Lower lobe of right lung (tissue), 2 donors: ENCODE measurements at regions not wholly inside any gene's neighbourhood (a gene's known extent, or its start where the extent isn't known, plus 50 kb on each side); places are given as distances from the start of the nearest gene placed in this dataset.
"Not testable (repeated sequence)": the region's sequence is repeated elsewhere in the genome, so short reads cannot be mapped to it uniquely, and the experiment has no call there.

Experiments
- ATAC-seq, 2 donors: fragments of 200-7000 bp; cut with Tn5 transposase; one replicate each; pipeline ENCODE4 v1.9.1; 2020 to 2022; ENCODE audit warnings: mild to moderate bottlenecking in 2 of 2, moderate library complexity in 2 of 2
- DNase-seq: peaks from one replicate; pipeline ENCODE4 v3.0.0-alpha.2; 2020
- H3K27ac ChIP-seq: fragments of 200-600 bp; one replicate; pipeline ENCODE4 v1.8.0; 2022
- H3K27me3 ChIP-seq: fragments of 200-600 bp; one replicate; pipeline ENCODE4 v1.8.0; 2022; ENCODE audit warnings: low read depth
- H3K36me3 ChIP-seq: fragments of 200-600 bp; one replicate; pipeline ENCODE4 v1.8.0; 2022; ENCODE audit warnings: mild to moderate bottlenecking
- H3K4me1 ChIP-seq: fragments of 200-600 bp; one replicate; pipeline ENCODE4 v1.8.0; 2022
- H3K4me3 ChIP-seq: fragments of 200-600 bp; one replicate; pipeline ENCODE4 v1.8.0; 2022; ENCODE audit warnings: mild to moderate bottlenecking
- H3K9me3 ChIP-seq: fragments of 200-600 bp; one replicate; pipeline ENCODE4 v1.8.0; 2022
- intact Hi-C: fragments of 100-400 bp; cut with DNase I; formaldehyde crosslinking; loops from one replicate; pipeline ENCODE4 v1.11.0; 2022
- TF ChIP-seq, protein P1 (sequence below): fragments of 200-600 bp; IDR thresholded peaks from one replicate; pipeline ENCODE4 v1.8.0; 2022; ENCODE audit warnings: antibody characterized with exemption, mild to moderate bottlenecking
- donor health status: DM: no; HTN: yes; CAD: no; lungs with severe emphysema.

DNA sequence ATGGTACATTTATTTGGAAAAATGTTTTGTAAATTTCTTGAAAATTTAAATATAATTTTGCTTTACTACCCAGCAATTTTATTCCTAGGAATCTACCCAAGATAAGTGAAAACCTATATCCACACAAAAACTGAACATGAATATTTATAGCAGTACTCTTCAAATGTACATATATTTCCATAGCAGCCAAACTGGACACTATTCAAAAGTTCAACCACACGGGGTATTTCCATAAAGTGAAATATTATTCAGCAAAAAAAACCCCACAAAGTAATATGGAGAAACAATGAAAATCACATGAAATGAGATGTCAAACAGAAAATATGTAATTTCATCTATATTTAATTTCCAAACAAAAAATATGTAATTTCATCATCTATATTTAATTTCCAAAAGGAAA, 1247.6 kb upstream of the TMEFF2 start:
- ATAC-seq (no peak), DNase-seq (no peak)
- TF ChIP-seq, protein P1, sequence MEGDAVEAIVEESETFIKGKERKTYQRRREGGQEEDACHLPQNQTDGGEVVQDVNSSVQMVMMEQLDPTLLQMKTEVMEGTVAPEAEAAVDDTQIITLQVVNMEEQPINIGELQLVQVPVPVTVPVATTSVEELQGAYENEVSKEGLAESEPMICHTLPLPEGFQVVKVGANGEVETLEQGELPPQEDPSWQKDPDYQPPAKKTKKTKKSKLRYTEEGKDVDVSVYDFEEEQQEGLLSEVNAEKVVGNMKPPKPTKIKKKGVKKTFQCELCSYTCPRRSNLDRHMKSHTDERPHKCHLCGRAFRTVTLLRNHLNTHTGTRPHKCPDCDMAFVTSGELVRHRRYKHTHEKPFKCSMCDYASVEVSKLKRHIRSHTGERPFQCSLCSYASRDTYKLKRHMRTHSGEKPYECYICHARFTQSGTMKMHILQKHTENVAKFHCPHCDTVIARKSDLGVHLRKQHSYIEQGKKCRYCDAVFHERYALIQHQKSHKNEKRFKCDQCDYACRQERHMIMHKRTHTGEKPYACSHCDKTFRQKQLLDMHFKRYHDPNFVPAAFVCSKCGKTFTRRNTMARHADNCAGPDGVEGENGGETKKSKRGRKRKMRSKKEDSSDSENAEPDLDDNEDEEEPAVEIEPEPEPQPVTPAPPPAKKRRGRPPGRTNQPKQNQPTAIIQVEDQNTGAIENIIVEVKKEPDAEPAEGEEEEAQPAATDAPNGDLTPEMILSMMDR: no peak
- Histone ChIP-seq H3K27me3 (no peaks in the 10 kb centered on the region), H3K36me3 (no peaks in the 10 kb centered on the region), H3K4me1 (no peaks in the 10 kb centered on the region), H3K27ac (no peak overlapping the region), H3K9me3 (no peaks in the 10 kb centered on the region), H3K4me3 (no peak overlapping the region)
- intact Hi-C loops: no loop called here

GRCh38 chr2:193428336-193428818, 1233.6 kb upstream of the TMEFF2 start:
- H3K27ac ChIP-seq: no peak overlapping the region
- H3K9me3 ChIP-seq: no peaks in the 10 kb centered on the region
- intact Hi-C loops: no loop called here
- ATAC-seq (no peak), DNase-seq (no peak)
- H3K4me1 ChIP-seq: no peaks in the 10 kb centered on the region
- H3K27me3 ChIP-seq: no peaks in the 10 kb centered on the region
- no peak overlapping the region for H3K4me3 ChIP-seq
- H3K36me3 ChIP-seq: no peaks in the 10 kb centered on the region
- TF ChIP-seq, protein P1: no peak

DNA sequence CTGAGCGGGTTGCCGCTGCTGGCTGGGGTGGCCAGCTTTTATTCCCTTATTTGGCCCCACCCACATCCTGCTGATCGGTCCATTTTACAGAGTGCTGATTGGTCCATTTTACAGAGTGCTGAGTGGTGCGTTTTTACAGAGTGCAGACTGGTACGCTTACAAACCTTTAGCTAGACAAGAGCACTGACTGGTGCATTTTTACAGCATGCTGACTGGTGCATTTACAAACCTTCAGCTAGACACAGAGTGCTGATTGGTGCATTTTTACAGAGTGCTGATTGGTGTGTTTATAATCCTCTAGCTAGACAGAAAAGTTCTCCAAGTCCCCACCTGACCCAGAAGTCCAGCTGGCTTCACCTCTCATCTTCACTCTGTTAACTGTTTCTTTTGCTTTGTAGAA, 1217.6 kb upstream of the TMEFF2 start:
- H3K36me3 ChIP-seq, H3K4me1 ChIP-seq, H3K27ac ChIP-seq, H3K9me3 ChIP-seq, H3K4me3 ChIP-seq, DNase-seq, ATAC-seq, H3K27me3 ChIP-seq, intact Hi-C loops: not testable (repeated sequence)

GRCh38 chr2:193409951-193410350, 1215.2 kb upstream of the TMEFF2 start:
- intact Hi-C loops: no loop called here
- TF ChIP-seq, protein P1: no peak
- no peaks in the 10 kb centered on the region for H3K9me3 ChIP-seq
- no peaks in the 10 kb centered on the region for H3K4me1 ChIP-seq
- no peak overlapping the region for H3K4me3 ChIP-seq
- ATAC-seq: no peak
- no peak overlapping the region for H3K27ac ChIP-seq
- H3K36me3 ChIP-seq: no peaks in the 10 kb centered on the region
- no peaks in the 10 kb centered on the region for H3K27me3 ChIP-seq
- DNase-seq: no peak

DNA sequence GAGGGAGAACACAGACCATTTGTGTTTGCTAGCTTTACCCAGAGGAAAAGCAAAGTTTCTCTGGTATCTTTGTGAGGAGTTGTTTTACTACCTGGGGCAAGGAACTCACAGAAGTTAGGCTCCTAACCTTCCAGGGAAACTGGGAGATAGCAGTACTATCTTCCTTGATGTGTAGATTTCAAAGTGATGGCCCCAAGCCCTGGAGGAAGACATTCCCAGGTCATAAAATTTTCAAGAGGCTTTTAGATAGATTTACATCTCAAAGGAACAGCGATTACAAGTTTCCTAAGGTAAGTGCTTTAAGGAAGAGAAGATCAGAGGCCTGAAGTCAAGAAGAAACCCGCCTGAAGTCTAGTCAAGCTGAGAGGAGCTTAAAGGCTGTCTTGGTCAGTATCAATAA, 1187.8 kb upstream of the TMEFF2 start:
- no peaks in the 10 kb centered on the region for H3K27me3 ChIP-seq
- no peak overlapping the region for H3K27ac ChIP-seq
- DNase-seq (no peak), ATAC-seq (no peak)
- H3K4me3 ChIP-seq: no peak overlapping the region
- no peaks in the 10 kb centered on the region for H3K4me1 ChIP-seq
- TF ChIP-seq, protein P1: no peak
- intact Hi-C loops: no loop called here
- no peaks in the 10 kb centered on the region for H3K36me3 ChIP-seq
- no peaks in the 10 kb centered on the region for H3K9me3 ChIP-seq

GRCh38 chr2:193377789-193378188, 1183.1 kb upstream of the TMEFF2 start:
- intact Hi-C loops: no loop called here
- TF ChIP-seq, protein P1: no peak
- no peak overlapping the region for H3K4me3 ChIP-seq
- no peaks in the 10 kb centered on the region for H3K4me1 ChIP-seq
- ATAC-seq (no peak), DNase-seq (no peak)
- H3K9me3 ChIP-seq: no peaks in the 10 kb centered on the region
- H3K27ac ChIP-seq: no peak overlapping the region
- no peaks in the 10 kb centered on the region for H3K36me3 ChIP-seq
- no peaks in the 10 kb centered on the region for H3K27me3 ChIP-seq
